ENCODE measurements at regions not wholly inside any gene's neighbourhood (a gene's known extent, or its start where the extent isn't known, plus 50 kb on each side); places are given as distances from the start of the nearest gene placed in this dataset.

DNA sequence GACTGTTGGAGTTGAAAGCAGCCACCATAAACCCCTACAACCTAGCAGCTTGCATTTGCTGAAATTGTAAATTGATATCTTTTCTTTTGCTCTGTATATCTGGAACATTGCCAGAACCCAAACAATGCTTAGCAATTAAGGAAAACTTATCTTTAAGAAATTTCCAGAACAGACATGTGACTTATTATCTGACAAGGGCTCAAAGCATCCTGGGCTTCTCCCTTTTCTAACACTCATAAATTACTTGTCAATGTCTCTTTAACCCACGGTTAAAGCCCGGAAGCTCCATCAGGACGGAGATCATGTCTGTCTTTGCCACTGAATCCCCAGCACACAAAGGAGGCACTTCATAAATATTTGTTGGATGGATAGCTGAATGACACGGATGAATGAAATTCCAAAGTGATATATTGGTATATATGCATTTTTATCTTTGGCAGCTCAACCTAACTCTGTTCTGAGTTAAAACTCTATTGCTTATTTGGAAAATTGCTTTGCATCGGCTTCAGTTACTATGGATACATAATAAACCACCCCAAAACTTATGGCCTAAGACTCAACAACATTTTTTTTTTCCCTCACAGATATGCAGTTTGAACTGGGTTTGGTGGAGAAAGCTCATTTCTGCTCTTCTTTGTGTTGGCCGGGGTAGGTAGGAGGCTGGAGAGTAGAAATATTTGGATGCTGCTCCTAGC lies 103.1 kb upstream of the CLINT1 start:
- TF ChIP-seq, protein P1, sequence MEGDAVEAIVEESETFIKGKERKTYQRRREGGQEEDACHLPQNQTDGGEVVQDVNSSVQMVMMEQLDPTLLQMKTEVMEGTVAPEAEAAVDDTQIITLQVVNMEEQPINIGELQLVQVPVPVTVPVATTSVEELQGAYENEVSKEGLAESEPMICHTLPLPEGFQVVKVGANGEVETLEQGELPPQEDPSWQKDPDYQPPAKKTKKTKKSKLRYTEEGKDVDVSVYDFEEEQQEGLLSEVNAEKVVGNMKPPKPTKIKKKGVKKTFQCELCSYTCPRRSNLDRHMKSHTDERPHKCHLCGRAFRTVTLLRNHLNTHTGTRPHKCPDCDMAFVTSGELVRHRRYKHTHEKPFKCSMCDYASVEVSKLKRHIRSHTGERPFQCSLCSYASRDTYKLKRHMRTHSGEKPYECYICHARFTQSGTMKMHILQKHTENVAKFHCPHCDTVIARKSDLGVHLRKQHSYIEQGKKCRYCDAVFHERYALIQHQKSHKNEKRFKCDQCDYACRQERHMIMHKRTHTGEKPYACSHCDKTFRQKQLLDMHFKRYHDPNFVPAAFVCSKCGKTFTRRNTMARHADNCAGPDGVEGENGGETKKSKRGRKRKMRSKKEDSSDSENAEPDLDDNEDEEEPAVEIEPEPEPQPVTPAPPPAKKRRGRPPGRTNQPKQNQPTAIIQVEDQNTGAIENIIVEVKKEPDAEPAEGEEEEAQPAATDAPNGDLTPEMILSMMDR (IDR thresholded peaks at IDR 0.05; ENCODE audit: borderline replicate concordance, extremely low read depth, low read length, poor library complexity, severe bottlenecking): no peak
- no peak for TF ChIP-seq EZH2 (IDR thresholded peaks at IDR 0.05; ENCODE audit: borderline replicate concordance, low read depth, low read length, severe bottlenecking)
- no peak overlapping the region for H3K4me2 ChIP-seq (ENCODE audit: insufficient read depth, low read length)
- no peak overlapping the region for H3K27ac ChIP-seq (ENCODE audit: low read length)
- no peaks in the 10 kb centered on the region for H3K36me3 ChIP-seq (ENCODE audit: insufficient read depth, low read length)
- H3K9ac ChIP-seq (ENCODE audit: low read depth, low read length): no peak overlapping the region
- no peaks in the 10 kb centered on the region for H4K20me1 ChIP-seq (ENCODE audit: insufficient read depth, low read length)
- DNase-seq (no peak), ATAC-seq (ENCODE audit: insufficient read depth, low read depth) (no peak)
- H3K9me3 ChIP-seq (ENCODE audit: insufficient read depth, low read length, severe bottlenecking): no peaks in the 10 kb centered on the region
- no peaks in the 10 kb centered on the region for H3K27me3 ChIP-seq (ENCODE audit: insufficient read depth, low read length, poor library complexity)
- no peaks in the 10 kb centered on the region for H3K4me1 ChIP-seq (ENCODE audit: insufficient read depth, low read length)
- H2AFZ ChIP-seq (ENCODE audit: low read depth, low read length): no peak overlapping the region
- H3K4me3 ChIP-seq (ENCODE audit: low read depth in 1 of 2, low read length in 2 of 2): no peak overlapping the region
- no peaks in the 10 kb centered on the region for H3K79me2 ChIP-seq (ENCODE audit: insufficient read depth, low read length)

DNA sequence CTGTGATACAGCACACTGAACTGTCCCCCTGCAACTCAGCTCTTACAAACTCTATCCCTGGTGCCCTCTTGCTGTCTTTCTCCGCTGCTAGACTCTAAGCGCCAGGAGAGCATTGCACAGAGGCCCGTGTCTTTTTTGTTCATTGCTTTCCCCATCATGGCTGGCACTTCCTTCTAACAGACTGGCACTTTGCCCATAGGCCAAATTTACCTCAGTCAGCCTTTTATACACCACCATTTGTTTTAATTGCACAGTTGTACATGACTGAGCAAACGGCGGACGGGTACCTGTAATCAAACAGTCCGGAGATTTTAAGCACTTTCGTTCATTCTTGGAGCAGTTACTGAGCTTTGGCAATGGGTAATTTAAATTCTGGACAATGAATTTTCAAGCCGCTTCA lies 102.2 kb upstream of the CLINT1 start:
- no peak overlapping the region for H3K4me3 ChIP-seq (ENCODE audit: low read depth in 1 of 2, low read length in 2 of 2)
- ATAC-seq (ENCODE audit: insufficient read depth, low read depth): no peak

DNA sequence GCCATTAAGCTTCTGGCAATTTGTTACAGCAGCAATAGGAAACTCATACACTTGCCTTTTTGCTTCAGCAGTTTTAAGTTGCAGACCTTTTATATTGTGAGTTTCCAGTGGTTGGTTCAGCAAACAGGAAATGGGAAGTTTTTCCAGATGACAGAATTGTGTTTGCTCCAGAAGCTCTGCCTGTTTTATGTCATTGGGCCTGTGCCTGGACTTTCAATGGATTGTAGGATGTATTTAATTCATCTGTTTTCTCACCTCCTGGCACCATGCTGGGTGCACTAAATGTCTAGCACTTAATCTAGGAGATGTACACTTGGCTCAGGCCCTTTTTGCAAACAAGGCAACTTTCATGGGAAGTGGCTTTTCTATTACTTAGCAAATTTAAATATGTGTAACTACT lies 100.4 kb upstream of the CLINT1 start:
- no peak for TF ChIP-seq EZH2 (IDR thresholded peaks at IDR 0.05; ENCODE audit: borderline replicate concordance, low read depth, low read length, severe bottlenecking)
- TF ChIP-seq, protein P1 (IDR thresholded peaks at IDR 0.05; ENCODE audit: borderline replicate concordance, extremely low read depth, low read length, poor library complexity, severe bottlenecking): no peak

More for the DNA sequence above, 102.2 kb upstream of the CLINT1 start:
- Histone ChIP-seq H3K9me3 (ENCODE audit: insufficient read depth, low read length, severe bottlenecking) (no peaks in the 10 kb centered on the region), H3K27me3 (ENCODE audit: insufficient read depth, low read length, poor library complexity) (no peaks in the 10 kb centered on the region), H3K79me2 (ENCODE audit: insufficient read depth, low read length) (no peaks in the 10 kb centered on the region), H2AFZ (ENCODE audit: low read depth, low read length) (no peak overlapping the region), H3K9ac (ENCODE audit: low read depth, low read length) (no peak overlapping the region), H3K36me3 (ENCODE audit: insufficient read depth, low read length) (no peaks in the 10 kb centered on the region), H3K4me2 (ENCODE audit: insufficient read depth, low read length) (no peak overlapping the region), H3K4me1 (ENCODE audit: insufficient read depth, low read length) (no peaks in the 10 kb centered on the region), H4K20me1 (ENCODE audit: insufficient read depth, low read length) (no peaks in the 10 kb centered on the region), H3K27ac (ENCODE audit: low read length) (no peak overlapping the region)
- TF ChIP-seq, protein P1 (IDR thresholded peaks at IDR 0.05; ENCODE audit: borderline replicate concordance, extremely low read depth, low read length, poor library complexity, severe bottlenecking): no peak
- TF ChIP-seq EZH2 (IDR thresholded peaks at IDR 0.05; ENCODE audit: borderline replicate concordance, low read depth, low read length, severe bottlenecking): no peak
- DNase-seq: no peak

More for the DNA sequence above, 100.4 kb upstream of the CLINT1 start:
- Histone ChIP-seq H4K20me1 (ENCODE audit: insufficient read depth, low read length) (no peaks in the 10 kb centered on the region), H3K79me2 (ENCODE audit: insufficient read depth, low read length) (no peaks in the 10 kb centered on the region), H3K9me3 (ENCODE audit: insufficient read depth, low read length, severe bottlenecking) (no peaks in the 10 kb centered on the region), H3K27me3 (ENCODE audit: insufficient read depth, low read length, poor library complexity) (no peaks in the 10 kb centered on the region), H3K27ac (ENCODE audit: low read length) (no peak overlapping the region), H3K4me3 (ENCODE audit: low read depth in 1 of 2, low read length in 2 of 2) (no peak overlapping the region), H3K36me3 (ENCODE audit: insufficient read depth, low read length) (no peaks in the 10 kb centered on the region), H3K9ac (ENCODE audit: low read depth, low read length) (no peak overlapping the region), H3K4me1 (ENCODE audit: insufficient read depth, low read length) (no peaks in the 10 kb centered on the region), H2AFZ (ENCODE audit: low read depth, low read length) (no peak overlapping the region), H3K4me2 (ENCODE audit: insufficient read depth, low read length) (no peak overlapping the region)
- ATAC-seq (ENCODE audit: insufficient read depth, low read depth) (no peak), DNase-seq (no peak)
